ENCODE measurements at regions not wholly inside any gene's neighbourhood (a gene's known extent, or its start where the extent isn't known, plus 50 kb on each side); places are given as distances from the start of the nearest gene placed in this dataset.

DNA sequence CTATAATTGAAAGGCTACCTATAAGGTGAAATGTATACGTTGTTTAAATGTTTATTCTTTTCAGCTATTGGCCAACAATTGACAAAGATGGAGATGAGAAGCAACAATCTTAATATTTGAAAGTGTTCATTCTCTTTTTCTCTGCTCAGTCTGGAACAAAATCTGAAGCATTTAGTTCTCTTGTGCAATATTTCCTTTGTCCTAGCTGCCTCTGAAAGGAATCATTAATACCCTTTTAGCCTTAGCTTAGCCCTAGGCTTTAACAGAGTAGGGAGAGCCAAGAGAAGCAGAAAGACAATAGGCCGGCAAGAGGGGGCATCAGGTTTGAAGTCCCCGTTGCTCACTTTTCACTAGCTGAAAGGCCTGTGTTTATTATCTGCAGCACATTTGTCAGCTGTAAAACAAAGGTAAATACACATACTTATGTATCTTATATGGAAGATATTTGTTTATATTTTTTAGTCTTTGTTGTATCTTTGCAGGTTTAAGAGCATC is 422.5 kb upstream of the SEMA6D start:
- TF ChIP-seq EZH2 (IDR thresholded peaks at IDR 0.05; ENCODE audit: borderline replicate concordance, insufficient read depth, low read depth, low read length, poor library complexity, severe bottlenecking) (no peak), CTCF (IDR thresholded peaks at IDR 0.05) (no peak)

Measured in B cell (primary cell).